GM23248 (cell line): ENCODE measurements at regions not wholly inside any gene's neighbourhood (a gene's known extent, or its start where the extent isn't known, plus 50 kb on each side); places are given as distances from the start of the nearest gene placed in this dataset.

Source experiments
- EZH2 ChIP-seq: fragments of 200-600 bp; sonication (generic); IDR thresholded peaks from 2 replicates; pipeline ENCODE4 v1.6.1; 2018; ENCODE audit warnings: antibody characterized with exemption, mild to moderate bottlenecking; ENCODE audit not compliant: insufficient read depth, poor library complexity, severe bottlenecking
- EZH2phosphoT487 ChIP-seq: fragments of 200-600 bp; sonication (generic); IDR thresholded peaks from 2 replicates; pipeline ENCODE4 v1.6.1; 2018; ENCODE audit warnings: antibody characterized with exemption, moderate library complexity, mild to moderate bottlenecking, low read depth; ENCODE audit not compliant: insufficient read depth

- no peak for TF ChIP-seq EZH2phosphoT487
- TF ChIP-seq EZH2: no peak
Observed at GRCh38 chr2:146981921-146982320, 862.9 kb upstream of the ACVR2A start.
